IMR-90 (cell line): ENCODE measurements at regions not wholly inside any gene's neighbourhood (a gene's known extent, or its start where the extent isn't known, plus 50 kb on each side); places are given as distances from the start of the nearest gene placed in this dataset.

Experiments used
- ATAC-seq: fragments of 200-7000 bp; cut with Tn5 transposase; 2 replicates; pipeline ENCODE4 v1.9.1; 2020; ENCODE audit warnings: low read depth, mild to moderate bottlenecking, moderate library complexity
- BruUV-seq: library from RNA; stranded (reverse); fragments of 400-500 nt; replicated peaks from 2 replicates; lab custom pipeline; 2021; lab: Mats Ljungman, UMichigan
- CTCF ChIA-PET: fragments of 300-600 bp; formaldehyde crosslinking; extraction: SDS; loops from one replicate; lab custom pipeline; 2021; ENCODE audit warnings: antibody characterized with exemption; lab: Yijun Ruan, JAX
- POLR2A ChIA-PET: fragments of 300-600 bp; sonication (Branson Sonifier 250); formaldehyde crosslinking; loops from one replicate; lab custom pipeline; 2022; ENCODE audit warnings: antibody characterized with exemption; ENCODE audit not compliant: unreplicated experiment; lab: Charles Lee
- DNase-seq: peaks from one replicate; pipeline ENCODE4 v3.0.0; 2013
- H2AFZ ChIP-seq: replicated peaks from 2 replicates; pipeline ENCODE3; 2013; ENCODE audit warnings: low read length, mild to moderate bottlenecking; ENCODE audit not compliant: poor library complexity
- H2AK5ac ChIP-seq: 2 replicates; pipeline ENCODE4 v1.6.1; 2013; ENCODE audit warnings: low read depth, low read length, inconsistent platforms
- H2AK9ac ChIP-seq: replicated peaks from 2 replicates; pipeline ENCODE3; 2013; ENCODE audit warnings: mild to moderate bottlenecking, low read depth, low read length, moderate library complexity; ENCODE audit not compliant: poor library complexity
- H2BK120ac ChIP-seq: 2 replicates; pipeline ENCODE4 v1.6.1; 2013; ENCODE audit warnings: low read depth, low read length, inconsistent platforms
- H2BK15ac ChIP-seq: 3 replicates; pipeline ENCODE4 v1.6.1; 2013; ENCODE audit warnings: low read depth, low read length, inconsistent platforms
- H2BK20ac ChIP-seq: 2 replicates; pipeline ENCODE4 v1.6.1; 2013; ENCODE audit warnings: low read depth, mild to moderate bottlenecking, inconsistent platforms, low read length, moderate library complexity
- H2BK5ac ChIP-seq: 2 replicates; pipeline ENCODE4 v1.6.1; 2013; ENCODE audit warnings: mild to moderate bottlenecking, low read depth, low read length, inconsistent platforms; ENCODE audit not compliant: poor library complexity, severe bottlenecking
- H3K14ac ChIP-seq: replicated peaks from 2 replicates; pipeline ENCODE4 v1.6.1; 2013; ENCODE audit warnings: low read depth, low read length, inconsistent platforms
- H3K18ac ChIP-seq: 2 replicates; pipeline ENCODE4 v1.6.1; 2013; ENCODE audit warnings: low read depth, low read length, control low read depth
- H3K23ac ChIP-seq: 2 replicates; pipeline ENCODE4 v1.6.1; 2013; ENCODE audit warnings: low read depth, low read length, inconsistent platforms
- H3K27ac ChIP-seq: 2 replicates; pipeline ENCODE4 v1.5.1; 2013; ENCODE audit warnings: mild to moderate bottlenecking, control low read depth, low read length; ENCODE audit not compliant: insufficient read depth
- H3K27me3 ChIP-seq: 2 replicates; pipeline ENCODE4 v1.6.1; 2013; ENCODE audit warnings: low read length; ENCODE audit not compliant: control insufficient read depth, insufficient read depth
- H3K36me3 ChIP-seq: 2 replicates; pipeline ENCODE4 v1.6.1; 2013; ENCODE audit warnings: low read length, mixed read lengths; ENCODE audit not compliant: control insufficient read depth, insufficient read depth
- H3K4ac ChIP-seq: 2 replicates; pipeline ENCODE4 v1.6.1; 2013; ENCODE audit warnings: low read depth, low read length, inconsistent platforms
- H3K4me1 ChIP-seq: 2 replicates; pipeline ENCODE4 v1.6.1; 2013; ENCODE audit warnings: low read length, mixed read lengths; ENCODE audit not compliant: control insufficient read depth, insufficient read depth
- H3K4me2 ChIP-seq: 2 replicates; pipeline ENCODE4 v1.6.1; 2013; ENCODE audit warnings: low read depth, mild to moderate bottlenecking, control low read depth, low read length, moderate library complexity
- H3K4me3 ChIP-seq: 2 replicates; pipeline ENCODE4 v1.5.1; 2013; ENCODE audit warnings: low read depth, mild to moderate bottlenecking, control low read depth, low read length, moderate library complexity; ENCODE audit not compliant: insufficient read depth
- H3K56ac ChIP-seq: 2 replicates; pipeline ENCODE4 v1.6.1; 2013; ENCODE audit warnings: low read length, inconsistent platforms; ENCODE audit not compliant: insufficient read depth; ENCODE audit errors: extremely low read depth
- H3K79me1 ChIP-seq, 2 experiments: 2 replicates each; pipeline ENCODE4 v1.6.1; 2013; ENCODE audit warnings: low read length in 2 of 2, inconsistent platforms in 1 of 2, low read depth in 1 of 2
- H3K9ac ChIP-seq: 2 replicates; pipeline ENCODE4 v1.6.1; 2013; ENCODE audit warnings: low read depth, low read length, control low read depth
- H3K9me1 ChIP-seq: 2 replicates; pipeline ENCODE4 v1.6.1; 2013; ENCODE audit warnings: low read length, inconsistent platforms; ENCODE audit not compliant: insufficient read depth
- H3K9me3 ChIP-seq: 2 replicates; pipeline ENCODE4 v1.6.1; 2013; ENCODE audit warnings: low read length; ENCODE audit not compliant: control insufficient read depth, insufficient read depth
- H4K20me1 ChIP-seq: 2 replicates; pipeline ENCODE4 v1.6.1; 2013; ENCODE audit warnings: low read length, inconsistent platforms; ENCODE audit not compliant: insufficient read depth
- H4K5ac ChIP-seq: 2 replicates; pipeline ENCODE4 v1.6.1; 2013; ENCODE audit warnings: mild to moderate bottlenecking, low read depth, low read length, control low read depth
- H4K8ac ChIP-seq, 2 experiments: 2 replicates each; pipeline ENCODE4 v1.6.1; 2013; ENCODE audit warnings: low read depth in 2 of 2, low read length in 2 of 2, control low read depth in 1 of 2, inconsistent platforms in 1 of 2
- H4K91ac ChIP-seq: 2 replicates; pipeline ENCODE4 v1.6.1; 2013; ENCODE audit warnings: low read depth, low read length, inconsistent platforms; ENCODE audit not compliant: insufficient read depth
- CEBPB ChIP-seq: IDR thresholded peaks from 2 replicates; pipeline ENCODE4 v1.6.1; 2012; ENCODE audit warnings: low read depth, low read length, improper control_type of control experiment
- CHD1 ChIP-seq: IDR thresholded peaks from 2 replicates; pipeline ENCODE4 v1.6.1; 2012; ENCODE audit warnings: low read depth, low read length, improper control_type of control experiment
- ELK1 ChIP-seq: fragments of 150-350 bp; IDR thresholded peaks from 2 replicates; pipeline ENCODE4 v1.6.1; 2016; ENCODE audit warnings: low read depth, mild to moderate bottlenecking, low read length, moderate library complexity, borderline replicate concordance
- MAFK ChIP-seq: IDR thresholded peaks from 2 replicates; pipeline ENCODE4 v1.6.1; 2012; ENCODE audit warnings: low read depth, low read length, improper control_type of control experiment
- RFX5 ChIP-seq: IDR thresholded peaks from 2 replicates; pipeline ENCODE4 v1.8.0; 2012; ENCODE audit warnings: low read depth, mild to moderate bottlenecking, low read length, moderate library complexity
- WGBS, 2 experiments: methylation state at CpG; one replicate each; pipeline versions ENCODE4 v1.1.5 to v1.1.7; 2013; ENCODE audit warnings: missing lambda C conversion rate in 2 of 2; ENCODE audit not compliant: insufficient read length in 1 of 2; ENCODE audit errors: extremely low coverage in 2 of 2; 5-methylcytosine and 5-hydroxymethylcytosine counted together
- dilution Hi-C: fragments of 300-500 bp; cut with HindIII; formaldehyde crosslinking; loops from one replicate; pipeline ENCODE4 v1.14.3; 2018; ENCODE audit warnings: low sequenced_read_pairs; ENCODE audit not compliant: unreplicated experiment
- in situ Hi-C: fragments of 300-500 bp; cut with MboI; formaldehyde crosslinking; loops from 3 replicates; pipeline ENCODE4 v1.14.3; 2019; ENCODE audit warnings: low sequenced_read_pairs, inconsistent platforms, mixed read lengths
- intact Hi-C: fragments of 100-400 bp; cut with micrococcal nuclease; formaldehyde crosslinking; loops from 2 replicates; pipeline ENCODE4 v1.10.0; 2022

DNA sequence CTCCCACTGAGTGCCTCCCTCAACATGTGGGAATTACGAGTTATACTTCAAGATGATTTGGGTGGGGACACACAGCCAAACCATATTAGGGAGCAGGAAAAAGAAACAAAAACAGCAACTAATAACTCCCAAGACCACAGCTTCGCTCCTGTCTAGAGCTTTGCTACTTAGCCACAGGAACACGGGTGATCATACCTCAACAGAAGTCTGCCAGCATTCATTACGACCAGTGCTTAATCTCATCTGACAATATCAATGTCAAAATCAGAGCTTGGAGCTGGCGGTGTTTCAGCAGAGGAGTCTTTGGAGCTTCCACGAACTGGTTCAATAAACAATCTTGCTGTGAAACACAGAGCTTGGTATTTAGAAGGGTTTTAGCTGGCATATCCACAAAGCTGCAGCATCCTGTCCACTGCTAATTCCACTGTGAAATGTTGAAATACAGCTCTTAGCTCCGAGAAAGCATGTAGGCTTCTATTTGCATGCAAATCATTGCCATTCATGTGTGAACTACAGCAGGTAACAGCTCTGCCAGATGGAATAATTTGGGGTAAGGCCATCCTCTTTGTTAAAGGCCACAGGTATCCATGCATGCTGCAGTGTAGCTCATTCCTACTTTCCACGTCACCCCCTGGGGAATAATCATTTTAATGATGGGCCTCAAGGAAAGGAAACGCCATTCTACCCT is 128.4 kb upstream of the GOT2 start:
- peak overlapping the region; percentile 14 for H2AFZ ChIP-seq
- no peak overlapping the region for H3K27ac ChIP-seq
- H3K14ac ChIP-seq, result no peak overlapping the region
- no peak overlapping the region for H4K5ac ChIP-seq
- no peak overlapping the region for H3K4me2 ChIP-seq
- no peak overlapping the region for H2AK9ac ChIP-seq
- in situ Hi-C loops, result no loop called here
- H4K8ac ChIP-seq, result no peak overlapping the region
- H2BK120ac ChIP-seq, result no peak overlapping the region
- WGBS, 2 experiments, result 0% methylated on average over 1 of the region's 9 CpGs; no CpG with 5 or more reads in 1 of the 2 experiments
- DNase-seq, result no peak
- H3K36me3 ChIP-seq, result no peaks in the 10 kb centered on the region
- H3K9me1 ChIP-seq, result no peaks in the 10 kb centered on the region
- H3K23ac ChIP-seq, result no peak overlapping the region
- CTCF ChIA-PET, result no interaction called here
- no TSS peak for BruUV-seq
- H3K18ac ChIP-seq, result no peak overlapping the region
- dilution Hi-C loops, result no loop called here
- no peaks in the 10 kb centered on the region for H3K4me1 ChIP-seq
- H4K20me1 ChIP-seq, result no peaks in the 10 kb centered on the region
- no peak overlapping the region for H4K91ac ChIP-seq
- intact Hi-C loops, result no loop called here
- H2BK5ac ChIP-seq, result no peak overlapping the region
- no peak overlapping the region for H2BK15ac ChIP-seq
- no peak overlapping the region for H2BK20ac ChIP-seq
- no peaks in the 10 kb centered on the region for H3K9me3 ChIP-seq
- TF ChIP-seq CHD1 (no peak), RFX5 (no peak), CEBPB (no peak), MAFK (no peak), ELK1 (no peak)
- no peaks in the 10 kb centered on the region for H3K79me1 ChIP-seq
- H2AK5ac ChIP-seq, result no peak overlapping the region
- H3K27me3 ChIP-seq, result no peaks in the 10 kb centered on the region
- no peak for ATAC-seq
- H3K56ac ChIP-seq, result no peak overlapping the region
- no peak overlapping the region for H3K9ac ChIP-seq
- POLR2A ChIA-PET, result no interaction called here
- H3K4me3 ChIP-seq, result no peak overlapping the region
- H3K4ac ChIP-seq, result no peak overlapping the region
